OCI-LY1 (cell line): ENCODE measurements at regions not wholly inside any gene's neighbourhood (a gene's known extent, or its start where the extent isn't known, plus 50 kb on each side); places are given as distances from the start of the nearest gene placed in this dataset.

Experiments
- H2AFZ ChIP-seq: fragments of 200-600 bp; sonication (generic), shearing (Covaris generic); 2 replicates; pipeline ENCODE4 v1.6.0; 2014; ENCODE audit warnings: antibody characterized with exemption, mild to moderate bottlenecking, low read length
- H3F3A ChIP-seq: fragments of 200-600 bp; sonication (generic), shearing (Covaris generic); 2 replicates; pipeline ENCODE4 v1.6.0; 2014; ENCODE audit warnings: mild to moderate bottlenecking, antibody characterized with exemption, low read length, moderate library complexity; ENCODE audit not compliant: insufficient read depth
- H3K27ac ChIP-seq: fragments of 200-600 bp; sonication (generic); 2 replicates; pipeline ENCODE4 v1.5.1; 2014; ENCODE audit warnings: low read length, mixed run types, mild to moderate bottlenecking, low read depth; ENCODE audit not compliant: poor library complexity, severe bottlenecking
- H3K27me3 ChIP-seq: fragments of 200-600 bp; sonication (generic); 2 replicates; pipeline ENCODE4 v1.6.0; 2014; ENCODE audit warnings: antibody characterized with exemption, mild to moderate bottlenecking, low read length, moderate library complexity; ENCODE audit not compliant: insufficient read depth
- H3K36me3 ChIP-seq: fragments of 200-600 bp; sonication (generic); 2 replicates; pipeline ENCODE4 v1.6.1; 2014; ENCODE audit warnings: mild to moderate bottlenecking, antibody characterized with exemption, low read length, moderate library complexity, mixed read lengths; ENCODE audit not compliant: insufficient read depth
- H3K4me1 ChIP-seq: fragments of 200-600 bp; sonication (generic); 2 replicates; pipeline ENCODE4 v1.5.1; 2014; ENCODE audit warnings: mild to moderate bottlenecking, low read length, moderate library complexity; ENCODE audit not compliant: insufficient read depth, severe bottlenecking
- H3K4me2 ChIP-seq: fragments of 200-600 bp; sonication (generic), shearing (Covaris generic); 2 replicates; pipeline ENCODE4 v1.6.1; 2014; ENCODE audit warnings: low read length
- H3K4me3 ChIP-seq: fragments of 200-600 bp; sonication (generic); 2 replicates; pipeline ENCODE4 v1.5.1; 2014; ENCODE audit warnings: low read length, low read depth, mild to moderate bottlenecking, mixed read lengths; ENCODE audit not compliant: poor library complexity, severe bottlenecking
- H3K79me2 ChIP-seq: fragments of 200-600 bp; shearing (Covaris generic); 2 replicates; pipeline ENCODE4 v1.6.1; 2016; ENCODE audit warnings: mixed run types, low read length, mixed read lengths; ENCODE audit not compliant: insufficient read depth
- H3K9ac ChIP-seq: fragments of 200-600 bp; sonication (generic), shearing (Covaris generic); 2 replicates; pipeline ENCODE4 v1.6.1; 2014; ENCODE audit warnings: mild to moderate bottlenecking, low read length, mixed read lengths
- H3K9me2 ChIP-seq: fragments of 200-600 bp; sonication (generic), shearing (Covaris generic); 2 replicates; pipeline ENCODE4 v1.6.1; 2014; ENCODE audit warnings: low read depth, mild to moderate bottlenecking, low read length, mixed read lengths
- H3K9me3 ChIP-seq: fragments of 200-600 bp; shearing (Covaris generic); 2 replicates; pipeline ENCODE4 v1.6.1; 2014; ENCODE audit warnings: low read length, mixed read lengths
- H4K20me1 ChIP-seq: fragments of 200-600 bp; sonication (generic), shearing (Covaris generic); 2 replicates; pipeline ENCODE4 v1.6.0; 2016; ENCODE audit warnings: mild to moderate bottlenecking, low read length; ENCODE audit not compliant: insufficient read depth
- CTCF ChIP-seq: fragments of 200-600 bp; sonication (generic), shearing (Covaris generic); IDR thresholded peaks from 2 replicates; pipeline ENCODE4 v1.5.1; 2017; ENCODE audit warnings: mild to moderate bottlenecking, antibody characterized with exemption, low read length, moderate library complexity, mixed read lengths
- EZH2 ChIP-seq: fragments of 200-600 bp; sonication (generic), shearing (Covaris generic); IDR thresholded peaks from 2 replicates; pipeline ENCODE4 v1.8.0; 2017; ENCODE audit warnings: borderline replicate concordance, mixed run types, mild to moderate bottlenecking, antibody characterized with exemption, low read length, moderate library complexity, mixed read lengths

- H3F3A ChIP-seq: no peaks in the 10 kb centered on the region
- H3K79me2 ChIP-seq: no peaks in the 10 kb centered on the region
- no peak for TF ChIP-seq EZH2
- no peak for TF ChIP-seq CTCF
- no peaks in the 10 kb centered on the region for H4K20me1 ChIP-seq
- H3K9me2 ChIP-seq: no peaks in the 10 kb centered on the region
- H3K27me3 ChIP-seq: no peaks in the 10 kb centered on the region
- no peaks in the 10 kb centered on the region for H3K36me3 ChIP-seq
- no peak overlapping the region for H3K9ac ChIP-seq
- H3K4me3 ChIP-seq: no peak overlapping the region
- H3K4me1 ChIP-seq: no peaks in the 10 kb centered on the region
- no peak overlapping the region for H3K4me2 ChIP-seq
- H3K9me3 ChIP-seq: no peaks in the 10 kb centered on the region
- H2AFZ ChIP-seq: no peak overlapping the region
- no peak overlapping the region for H3K27ac ChIP-seq
Measured at GRCh38 chr5:17829456-17829855, 195.2 kb downstream of the TAF11L14 start.

- Histone ChIP-seq H3K27me3 (no peaks in the 10 kb centered on the region), H3K27ac (no peak overlapping the region), H3K9ac (no peak overlapping the region), H3K9me2 (no peaks in the 10 kb centered on the region), H3K4me2 (no peak overlapping the region), H2AFZ (no peak overlapping the region), H3K4me3 (no peak overlapping the region), H3K4me1 (no peaks in the 10 kb centered on the region), H3F3A (no peaks in the 10 kb centered on the region), H3K79me2 (no peaks in the 10 kb centered on the region), H4K20me1 (no peaks in the 10 kb centered on the region), H3K36me3 (no peaks in the 10 kb centered on the region), H3K9me3 (no peaks in the 10 kb centered on the region)
- TF ChIP-seq EZH2 (no peak), CTCF (no peak)
Measured at GRCh38 chr5:17831279-17831678, 197.0 kb downstream of the TAF11L14 start.

GRCh38 chr5:17832949-17833745 is 198.9 kb downstream of the TAF11L14 start:
- Histone ChIP-seq H3K4me2 (no peak overlapping the region), H3K27ac (no peak overlapping the region), H3K9me3 (no peaks in the 10 kb centered on the region), H3K36me3 (no peaks in the 10 kb centered on the region), H3K9ac (no peak overlapping the region), H3K27me3 (no peaks in the 10 kb centered on the region), H3K9me2 (no peaks in the 10 kb centered on the region), H3F3A (no peaks in the 10 kb centered on the region), H2AFZ (no peak overlapping the region), H4K20me1 (no peaks in the 10 kb centered on the region), H3K4me1 (no peaks in the 10 kb centered on the region), H3K79me2 (no peaks in the 10 kb centered on the region), H3K4me3 (no peak overlapping the region)
- TF ChIP-seq EZH2: no peak
- TF ChIP-seq CTCF: no peak
